WERI-Rb-1 (cell line): ENCODE measurements at regions not wholly inside any gene's neighbourhood (a gene's known extent, or its start where the extent isn't known, plus 50 kb on each side); places are given as distances from the start of the nearest gene placed in this dataset.
A peak's percentile ranks its signal among the peaks of the same experiment; 100 is the strongest.

Experiments
- DNase-seq: peaks from one replicate; pipeline ENCODE4 v3.0.0-alpha.2; 2020
- H3K27ac ChIP-seq: fragments of 250-450 bp; sonication (Bioruptor Pico); 2 replicates; pipeline ENCODE4 v1.5.1; 2020; ENCODE audit warnings: mild to moderate bottlenecking, moderate library complexity
- H3K27me3 ChIP-seq: fragments of 250-450 bp; sonication (Bioruptor Pico); 2 replicates; pipeline ENCODE4 v1.5.1; 2021; ENCODE audit warnings: mild to moderate bottlenecking, low read depth, moderate library complexity; ENCODE audit not compliant: insufficient read depth, severe bottlenecking
- H3K36me3 ChIP-seq: fragments of 250-450 bp; sonication (Bioruptor Pico); 2 replicates; pipeline ENCODE4 v1.5.1; 2020; ENCODE audit warnings: mild to moderate bottlenecking, moderate library complexity
- H3K4me3 ChIP-seq: 2 replicates; pipeline ENCODE4 v1.5.1; 2011; ENCODE audit warnings: low read depth, mild to moderate bottlenecking, control low read depth, low read length
- H3K9me3 ChIP-seq: fragments of 250-450 bp; sonication (Bioruptor Pico); 2 replicates; pipeline ENCODE4 v1.5.1; 2021; ENCODE audit warnings: mild to moderate bottlenecking, moderate library complexity; ENCODE audit not compliant: severe bottlenecking
- TF ChIP-seq, protein P1 (sequence below): IDR thresholded peaks from 2 replicates; pipeline ENCODE4 v1.5.1; 2011; ENCODE audit warnings: low read depth, mild to moderate bottlenecking, control low read depth, inconsistent platforms, low read length

GRCh38 chr2:9736021-9736420 is 105.2 kb upstream of the YWHAQ start:
- H3K27ac ChIP-seq, result no peak overlapping the region
- H3K4me3 ChIP-seq, result no peak overlapping the region
- no peak for DNase-seq
- peaks cover 19% of the 10 kb centered on the region for H3K9me3 ChIP-seq
- H3K27me3 ChIP-seq, result no peaks in the 10 kb centered on the region
- no peaks in the 10 kb centered on the region for H3K36me3 ChIP-seq
- TF ChIP-seq, protein P1, sequence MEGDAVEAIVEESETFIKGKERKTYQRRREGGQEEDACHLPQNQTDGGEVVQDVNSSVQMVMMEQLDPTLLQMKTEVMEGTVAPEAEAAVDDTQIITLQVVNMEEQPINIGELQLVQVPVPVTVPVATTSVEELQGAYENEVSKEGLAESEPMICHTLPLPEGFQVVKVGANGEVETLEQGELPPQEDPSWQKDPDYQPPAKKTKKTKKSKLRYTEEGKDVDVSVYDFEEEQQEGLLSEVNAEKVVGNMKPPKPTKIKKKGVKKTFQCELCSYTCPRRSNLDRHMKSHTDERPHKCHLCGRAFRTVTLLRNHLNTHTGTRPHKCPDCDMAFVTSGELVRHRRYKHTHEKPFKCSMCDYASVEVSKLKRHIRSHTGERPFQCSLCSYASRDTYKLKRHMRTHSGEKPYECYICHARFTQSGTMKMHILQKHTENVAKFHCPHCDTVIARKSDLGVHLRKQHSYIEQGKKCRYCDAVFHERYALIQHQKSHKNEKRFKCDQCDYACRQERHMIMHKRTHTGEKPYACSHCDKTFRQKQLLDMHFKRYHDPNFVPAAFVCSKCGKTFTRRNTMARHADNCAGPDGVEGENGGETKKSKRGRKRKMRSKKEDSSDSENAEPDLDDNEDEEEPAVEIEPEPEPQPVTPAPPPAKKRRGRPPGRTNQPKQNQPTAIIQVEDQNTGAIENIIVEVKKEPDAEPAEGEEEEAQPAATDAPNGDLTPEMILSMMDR, result no peak

- H3K36me3 ChIP-seq, result no peaks in the 10 kb centered on the region
- DNase-seq, result no peak
- H3K4me3 ChIP-seq, result no peak overlapping the region
- H3K9me3 ChIP-seq, result peaks cover 19% of the 10 kb centered on the region
- no peaks in the 10 kb centered on the region for H3K27me3 ChIP-seq
- no peak overlapping the region for H3K27ac ChIP-seq
- TF ChIP-seq, protein P1, result peak; percentile 38; the same call in 1 of the 2 replicates
These were observed 106.0 kb upstream of the TAF1B start for GRCh38 chr2:9737053-9737875.

DNA sequence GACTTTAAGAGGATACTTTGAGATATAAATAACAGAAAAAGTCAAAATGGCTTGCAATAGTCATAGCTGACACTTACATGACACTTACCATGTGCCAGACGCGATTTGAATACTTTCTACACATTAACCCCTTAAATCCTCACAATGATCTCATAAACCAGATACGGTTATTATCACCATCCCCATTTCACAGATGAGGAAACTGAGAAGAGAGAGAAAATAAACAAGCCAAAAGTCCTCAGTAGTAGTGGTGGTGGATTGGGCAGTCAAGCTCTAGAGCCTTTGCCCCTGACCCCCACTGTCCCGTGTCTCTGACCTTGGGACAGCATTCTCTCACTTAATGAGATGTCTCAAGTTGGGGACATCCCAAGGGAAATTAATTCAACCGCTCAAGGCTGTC is 105.2 kb upstream of the TAF1B start:
- peaks cover 19% of the 10 kb centered on the region for H3K9me3 ChIP-seq
- DNase-seq, result no peak
- H3K4me3 ChIP-seq, result no peak overlapping the region
- TF ChIP-seq, protein P1, result no peak
- H3K27ac ChIP-seq, result no peak overlapping the region
- H3K36me3 ChIP-seq, result no peaks in the 10 kb centered on the region
- no peaks in the 10 kb centered on the region for H3K27me3 ChIP-seq

DNA sequence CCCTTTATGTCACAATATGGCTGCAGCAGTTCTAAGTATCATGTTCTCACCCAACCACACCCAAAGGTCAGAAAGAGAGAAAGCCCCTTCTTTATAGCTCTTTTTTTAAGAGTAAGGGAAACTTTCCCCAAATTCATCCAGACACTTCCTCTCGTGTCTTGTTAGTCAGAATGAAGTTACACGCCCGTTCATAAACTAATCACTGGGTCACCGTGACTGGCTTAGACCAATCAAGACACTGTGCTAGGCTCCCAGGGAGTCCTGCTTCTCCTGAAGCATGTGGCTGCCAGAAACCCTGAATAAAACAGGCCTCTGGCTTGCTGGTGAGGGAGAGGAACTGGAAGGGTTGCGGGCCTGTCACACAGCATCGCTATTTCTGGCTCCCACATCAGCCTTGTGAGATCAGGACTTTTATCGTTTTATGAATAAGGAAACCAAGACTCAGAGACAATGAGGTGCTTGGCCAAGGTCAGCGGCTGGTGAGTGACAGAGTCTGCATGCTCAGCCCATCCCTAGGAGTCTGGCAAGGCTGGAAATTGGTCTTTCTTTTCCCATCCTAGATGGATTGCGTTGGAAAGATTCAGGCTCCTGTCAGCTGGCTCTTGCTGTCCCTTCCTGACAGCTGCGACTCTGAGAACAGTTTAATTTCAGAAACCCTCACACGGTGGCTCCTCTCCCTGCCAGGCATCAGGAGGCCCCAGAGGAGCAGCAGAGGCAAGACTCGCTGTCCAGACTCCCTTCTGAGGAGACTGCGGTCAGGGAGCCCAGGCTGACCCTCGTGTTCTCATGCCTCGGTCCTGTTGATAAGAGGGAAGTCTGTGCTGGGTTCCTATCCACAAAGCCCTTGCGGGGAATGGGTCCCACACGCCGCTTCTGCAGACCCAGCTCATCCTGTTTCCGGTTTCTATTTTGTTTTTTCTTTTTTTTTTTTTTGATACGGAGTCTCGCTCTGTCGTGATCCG is 104.5 kb upstream of the TAF1B start:
- H3K9me3 ChIP-seq, result peaks cover 19% of the 10 kb centered on the region
- H3K27ac ChIP-seq, result no peak overlapping the region
- DNase-seq, result no peak
- TF ChIP-seq, protein P1, result no peak
- no peak overlapping the region for H3K4me3 ChIP-seq
- no peaks in the 10 kb centered on the region for H3K36me3 ChIP-seq
- no peaks in the 10 kb centered on the region for H3K27me3 ChIP-seq

DNA sequence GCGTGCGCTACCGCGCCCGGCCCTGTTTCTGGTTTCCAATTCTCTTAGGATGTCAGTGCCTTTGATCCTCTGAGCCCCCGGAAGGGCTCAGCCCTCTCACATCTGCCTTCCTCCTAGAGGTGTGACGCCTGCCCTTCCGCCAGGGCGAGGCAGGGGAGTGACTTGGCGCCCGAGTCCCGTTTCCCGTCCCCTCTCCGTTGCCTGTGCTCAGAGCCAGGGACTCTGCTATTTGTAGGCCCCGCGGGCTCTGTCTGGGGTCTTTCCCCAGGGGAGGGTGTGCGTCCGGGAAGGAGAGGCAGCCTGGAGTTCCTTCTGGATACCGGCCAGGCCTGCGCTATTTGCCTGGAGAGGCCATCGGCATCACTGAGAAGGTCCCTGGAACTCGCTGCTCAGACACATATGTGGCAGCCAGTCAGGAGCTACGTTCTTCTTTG is 103.7 kb upstream of the TAF1B start:
- DNase-seq, result no peak
- no peak overlapping the region for H3K4me3 ChIP-seq
- H3K9me3 ChIP-seq, result peaks cover 14% of the 10 kb centered on the region
- H3K27ac ChIP-seq, result no peak overlapping the region
- H3K27me3 ChIP-seq, result no peaks in the 10 kb centered on the region
- TF ChIP-seq, protein P1, result no peak
- H3K36me3 ChIP-seq, result no peaks in the 10 kb centered on the region
